ENCODE measurements at regions not wholly inside any gene's neighbourhood (a gene's known extent, or its start where the extent isn't known, plus 50 kb on each side); places are given as distances from the start of the nearest gene placed in this dataset.

DNA sequence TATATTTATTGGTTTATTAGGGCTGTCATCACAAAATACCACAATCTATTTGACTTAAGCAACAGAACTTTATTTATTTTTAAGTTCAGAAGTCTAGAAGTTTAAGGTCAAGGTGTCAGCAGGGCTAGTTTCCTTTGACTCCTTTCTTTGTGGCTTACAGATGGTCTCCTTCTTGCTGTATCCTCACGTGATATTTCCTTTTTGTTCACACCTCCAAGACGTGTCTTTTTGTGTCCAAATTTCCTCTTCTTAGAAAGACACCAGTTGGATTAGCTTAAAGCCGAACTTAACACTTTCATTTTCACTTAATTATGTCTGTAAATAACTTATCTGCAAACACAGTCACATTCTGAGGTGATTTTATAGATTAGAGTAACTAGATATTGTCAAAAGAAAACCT is 631.4 kb upstream of the POT1 start:
- intact Hi-C loops (cut with DNase I), result no loop called here
- TF ChIP-seq POLR2A (IDR thresholded peaks at IDR 0.05) (no peak), CTCF (IDR thresholded peaks at IDR 0.05) (no peak)
- no peaks in the 10 kb centered on the region for H3K27me3 ChIP-seq
- H3K27ac ChIP-seq, result no peak overlapping the region
- WGBS, 2 donors, result 50 to 63% methylated on average over 3 of the region's 3 CpGs
- H3K36me3 ChIP-seq, result no peaks in the 10 kb centered on the region
- H3K9me3 ChIP-seq, result no peaks in the 10 kb centered on the region
- DNase-seq, result no peak
- no peak overlapping the region for H3K4me3 ChIP-seq (replicated peaks in 1 of 3)
- no peaks in the 10 kb centered on the region for H3K4me1 ChIP-seq

DNA sequence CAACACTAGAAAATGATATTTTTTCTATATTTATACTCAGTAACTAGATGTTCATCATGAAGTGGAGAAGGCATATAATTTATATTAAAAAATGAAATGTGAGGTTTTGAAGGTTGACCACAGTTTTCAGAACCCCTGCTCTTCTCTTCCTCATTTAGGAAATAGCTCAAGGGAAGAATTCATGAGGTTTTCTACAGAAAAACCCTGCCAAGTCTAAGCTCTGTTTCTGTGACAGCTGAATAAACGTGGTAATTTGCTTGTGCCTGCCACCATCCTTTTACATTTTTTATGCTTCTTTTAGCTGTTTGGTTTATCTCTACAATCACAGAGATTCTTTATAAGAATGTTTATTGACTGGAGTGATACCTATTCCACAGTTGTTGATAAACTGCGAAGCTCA is 630.3 kb upstream of the POT1 start:
- DNase-seq, result no peak
- Histone ChIP-seq H3K27ac (no peak overlapping the region), H3K4me1 (no peaks in the 10 kb centered on the region), H3K9me3 (no peaks in the 10 kb centered on the region), H3K4me3 (replicated peaks in 1 of 3) (no peak overlapping the region), H3K27me3 (no peaks in the 10 kb centered on the region), H3K36me3 (no peaks in the 10 kb centered on the region)
- TF ChIP-seq POLR2A (IDR thresholded peaks at IDR 0.05) (no peak), CTCF (IDR thresholded peaks at IDR 0.05) (no peak)
- WGBS, 2 donors, result 72 to 73% methylated on average over 2 of the region's 2 CpGs
- intact Hi-C loops (cut with DNase I), result no loop called here

DNA sequence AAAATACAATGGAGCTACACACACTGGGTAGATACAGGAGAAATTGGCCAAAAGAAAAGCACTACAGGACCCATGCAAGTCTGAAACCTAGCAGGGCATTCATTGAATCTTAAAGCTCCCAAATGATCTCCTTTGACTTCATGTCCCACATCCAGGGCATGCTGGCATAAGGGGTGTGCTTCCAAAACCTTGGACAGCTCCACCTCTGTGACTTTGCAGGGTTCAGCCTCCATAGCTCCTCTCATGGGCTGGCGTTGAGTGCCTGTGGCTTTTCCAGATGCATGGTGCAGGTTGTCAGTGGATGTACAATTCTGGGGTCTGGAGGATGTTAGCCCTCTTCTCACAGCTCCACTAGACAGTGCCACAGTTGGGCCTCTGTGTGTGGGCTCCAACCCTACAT is 626.3 kb upstream of the POT1 start:
- Histone ChIP-seq H3K4me1 (no peaks in the 10 kb centered on the region), H3K27ac (no peak overlapping the region), H3K9me3 (no peaks in the 10 kb centered on the region), H3K4me3 (replicated peaks in 1 of 3) (no peak overlapping the region), H3K27me3 (no peaks in the 10 kb centered on the region), H3K36me3 (no peaks in the 10 kb centered on the region)
- no peak for DNase-seq
- TF ChIP-seq CTCF (IDR thresholded peaks at IDR 0.05), result no peak
- no peak for TF ChIP-seq POLR2A (IDR thresholded peaks at IDR 0.05)
- intact Hi-C loops (cut with DNase I), result no loop called here
- 56% methylated on average over 1 of the region's 1 CpG; no CpG with 5 or more reads in 1 of the 2 donors for WGBS, 2 donors

DNA sequence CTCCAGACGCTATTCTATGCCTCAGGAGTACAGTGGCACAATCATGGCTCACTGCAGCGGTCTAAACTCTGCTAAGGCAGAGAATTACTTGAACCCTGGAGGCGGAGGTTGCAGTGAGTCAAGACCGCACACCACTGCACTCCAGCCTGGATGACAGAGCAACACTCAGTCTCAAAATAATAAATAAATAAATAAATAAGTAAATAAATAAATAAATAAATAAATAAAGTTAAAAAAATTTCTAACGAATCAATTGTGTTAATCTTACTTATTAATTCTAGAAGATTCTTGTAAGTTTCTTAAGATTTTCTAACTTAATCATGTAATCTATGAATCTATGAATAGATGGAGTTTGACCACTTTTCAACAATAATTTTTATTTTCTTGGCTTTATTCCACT is 621.4 kb upstream of the POT1 start:
- H3K27ac ChIP-seq, result no peak overlapping the region
- H3K4me3 ChIP-seq (replicated peaks in 1 of 3), result no peak overlapping the region
- WGBS, 2 donors, result 95 to 96% methylated on average over 5 of the region's 5 CpGs
- no peaks in the 10 kb centered on the region for H3K36me3 ChIP-seq
- H3K27me3 ChIP-seq, result no peaks in the 10 kb centered on the region
- no peak for DNase-seq
- H3K4me1 ChIP-seq, result no peaks in the 10 kb centered on the region
- intact Hi-C loops (cut with DNase I), result no loop called here
- no peaks in the 10 kb centered on the region for H3K9me3 ChIP-seq
- no peak for TF ChIP-seq CTCF (IDR thresholded peaks at IDR 0.05)
- no peak for TF ChIP-seq POLR2A (IDR thresholded peaks at IDR 0.05)

- no peaks in the 10 kb centered on the region for H3K36me3 ChIP-seq
- no peaks in the 10 kb centered on the region for H3K27me3 ChIP-seq
- no peaks in the 10 kb centered on the region for H3K9me3 ChIP-seq
- H3K4me3 ChIP-seq (replicated peaks in 1 of 3), result no peak overlapping the region
- intact Hi-C loops (cut with DNase I), result no loop called here
- 68 to 89% methylated on average over 2 of the region's 2 CpGs for WGBS, 2 donors
- DNase-seq, result no peak
- TF ChIP-seq CTCF (IDR thresholded peaks at IDR 0.05) (no peak), POLR2A (IDR thresholded peaks at IDR 0.05) (no peak)
- H3K4me1 ChIP-seq, result no peaks in the 10 kb centered on the region
- H3K27ac ChIP-seq, result no peak overlapping the region
These were observed 617.9 kb upstream of the POT1 start for GRCh38 chr7:125547505-125547904.

Data from thyroid gland (tissue), 4 donors.